CD4-positive, alpha-beta T cell treated with Interleukin-21 for 1 hour (primary cell): ENCODE measurements at regions not wholly inside any gene's neighbourhood (a gene's known extent, or its start where the extent isn't known, plus 50 kb on each side); places are given as distances from the start of the nearest gene placed in this dataset.
"Not testable (repeated sequence)": the region's sequence is repeated elsewhere in the genome, so short reads cannot be mapped to it uniquely, and the experiment has no call there.

Experiments used
- DNase-seq: peaks from one replicate; pipeline ENCODE4 v3.0.0-alpha.2; 2020

DNA sequence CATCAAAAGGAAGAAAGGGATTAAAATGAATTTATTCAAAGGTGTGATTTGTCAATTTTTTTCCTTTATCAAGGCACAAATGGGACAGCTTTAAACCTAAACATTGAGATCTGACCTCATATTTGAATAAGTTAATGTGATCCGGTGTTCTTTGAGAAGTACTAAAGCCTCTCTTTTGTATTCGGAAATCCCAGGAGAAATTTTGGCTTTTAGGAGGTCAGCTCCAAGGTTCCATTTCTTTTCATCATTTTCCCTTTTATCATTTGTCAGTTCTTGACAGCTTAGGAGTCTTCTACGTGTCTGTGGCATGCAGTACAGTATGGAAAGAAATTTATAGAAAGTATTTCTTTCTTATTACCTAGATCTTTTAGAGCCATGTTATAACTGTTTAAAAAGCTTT is 873.4 kb upstream of the CDH8 start:
- DNase-seq, result no peak

DNA sequence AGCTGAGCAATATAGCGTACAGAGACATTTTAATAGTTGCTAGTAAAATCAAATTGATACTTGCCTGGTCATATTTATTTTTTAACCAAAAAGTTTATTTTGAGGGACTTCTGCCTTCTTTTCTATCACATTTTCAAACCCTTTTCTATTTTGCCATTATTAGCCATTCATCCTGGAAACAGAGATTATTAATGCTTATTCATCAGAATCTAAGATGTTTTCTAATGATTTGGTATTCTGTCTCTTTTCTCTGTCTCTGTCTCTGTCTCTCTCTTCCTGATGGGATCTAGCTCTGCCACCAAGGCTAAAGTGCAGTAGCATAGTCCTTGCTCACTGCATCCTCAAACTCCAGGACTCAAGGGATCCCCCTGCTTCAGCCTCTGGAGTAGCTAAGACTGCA is 871.3 kb upstream of the CDH8 start:
- no peak for DNase-seq

DNA sequence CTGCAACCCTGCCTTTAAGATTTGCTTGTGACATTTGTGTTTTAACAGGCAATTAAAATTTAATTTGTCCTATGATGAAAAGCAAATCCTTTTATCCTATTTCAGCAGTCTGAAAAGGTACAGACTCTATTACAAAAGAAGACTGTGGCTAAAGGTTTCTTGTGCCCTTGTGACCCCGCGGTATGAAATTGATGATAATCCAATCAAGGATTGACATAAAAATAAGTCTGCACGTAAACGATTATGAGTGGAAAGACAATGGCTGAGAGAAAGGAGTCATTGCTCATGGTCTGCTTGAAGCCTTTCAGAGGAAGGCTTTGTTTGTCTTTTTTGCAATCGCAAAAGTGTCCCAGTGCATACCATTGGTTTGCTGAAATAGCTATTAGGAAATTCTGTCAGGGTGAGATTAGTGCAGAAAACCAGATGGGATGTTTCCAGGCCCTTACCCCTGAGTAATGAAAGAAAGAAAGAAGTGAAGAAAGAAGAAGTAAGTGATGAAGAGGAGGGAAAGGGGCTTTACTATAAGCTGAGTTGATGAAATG is 867.8 kb upstream of the CDH8 start:
- no peak for DNase-seq

DNA sequence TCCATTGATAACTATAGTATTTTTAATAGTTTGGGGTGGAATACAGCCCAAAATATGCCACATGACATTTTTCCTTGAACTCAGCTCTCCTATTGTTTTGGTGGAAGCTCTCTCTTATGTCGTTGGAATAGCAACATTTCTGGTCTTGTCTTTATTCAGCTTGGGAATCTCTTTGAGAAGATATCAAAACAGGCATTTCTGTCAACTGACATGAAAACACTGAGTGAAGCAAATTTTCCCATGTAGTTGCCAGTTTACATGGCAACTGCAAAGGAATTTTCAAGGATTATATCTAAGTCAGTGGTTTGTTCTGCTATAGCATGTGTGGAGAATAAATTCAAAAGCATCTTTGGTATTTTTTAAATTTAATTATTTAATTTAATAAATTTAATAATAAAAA is 863.5 kb upstream of the CDH8 start:
- no peak for DNase-seq

DNA sequence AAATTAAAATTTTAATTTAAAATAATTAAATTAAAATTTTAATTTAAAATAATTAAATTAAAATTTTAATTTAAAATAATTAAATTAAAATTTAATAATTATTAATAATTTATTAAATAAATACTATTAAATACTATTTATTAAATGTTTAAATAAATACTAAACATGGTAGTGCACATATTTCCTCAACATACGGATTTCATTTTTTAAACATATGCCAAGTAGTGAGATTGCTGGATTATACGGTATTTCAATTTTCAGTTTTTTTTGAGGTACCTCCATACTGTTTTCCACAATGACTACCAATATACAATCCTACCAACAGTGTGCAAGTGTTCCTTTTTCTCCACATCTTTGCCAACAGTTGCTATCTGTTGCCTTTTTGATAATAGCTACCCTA is 852.9 kb upstream of the CDH8 start:
- DNase-seq, result no peak

DNA sequence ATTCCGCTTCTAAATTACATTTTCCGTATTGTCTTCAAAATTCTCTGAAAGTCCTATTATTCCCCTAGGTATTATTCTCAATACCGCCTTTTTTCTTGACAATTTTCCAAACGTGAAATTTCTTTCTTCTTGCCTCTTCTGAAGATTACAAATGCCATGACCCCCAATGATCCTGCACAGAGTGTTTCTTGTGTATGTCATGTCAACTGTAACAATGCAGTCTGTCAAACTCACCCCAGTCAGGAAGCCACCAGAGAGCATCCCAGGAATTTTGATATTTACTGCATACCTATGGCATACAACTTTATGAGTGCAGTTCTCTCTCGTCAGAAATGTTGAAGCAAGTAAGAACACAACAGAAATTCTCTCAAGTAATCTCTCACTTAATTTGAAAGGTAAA is 847.3 kb upstream of the CDH8 start:
- no peak for DNase-seq

DNA sequence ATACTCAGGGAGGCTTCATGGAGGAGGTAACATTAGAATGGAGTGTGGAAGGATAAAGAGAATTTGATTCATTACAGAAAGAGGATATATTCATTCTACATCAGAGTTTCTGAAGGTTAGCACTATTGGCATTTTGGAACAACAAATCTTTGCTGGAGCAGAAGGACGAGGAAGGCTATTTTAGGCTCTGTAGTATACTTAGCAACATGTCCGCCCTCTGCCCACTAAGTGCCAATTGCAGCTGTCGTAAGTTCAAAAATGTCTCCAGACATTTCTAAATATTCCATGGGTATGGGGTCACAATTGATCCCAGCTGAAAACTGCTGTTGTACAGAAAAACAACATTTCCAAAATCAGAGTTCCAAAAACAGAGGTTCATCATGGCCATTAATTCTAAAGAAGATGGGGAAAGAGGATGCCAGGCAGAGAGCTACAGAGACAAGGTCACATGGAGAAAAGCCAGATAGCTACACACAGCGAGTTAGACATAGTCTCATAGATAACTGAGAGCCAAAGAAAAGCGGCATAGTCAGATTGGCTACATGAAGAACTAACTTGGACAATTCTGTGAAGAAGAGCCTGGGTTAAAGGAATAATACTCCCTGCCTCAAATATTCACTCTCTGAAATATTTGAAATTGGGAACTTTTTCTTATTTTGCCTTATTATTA is 846.4 kb upstream of the CDH8 start:
- DNase-seq, result no peak

DNA sequence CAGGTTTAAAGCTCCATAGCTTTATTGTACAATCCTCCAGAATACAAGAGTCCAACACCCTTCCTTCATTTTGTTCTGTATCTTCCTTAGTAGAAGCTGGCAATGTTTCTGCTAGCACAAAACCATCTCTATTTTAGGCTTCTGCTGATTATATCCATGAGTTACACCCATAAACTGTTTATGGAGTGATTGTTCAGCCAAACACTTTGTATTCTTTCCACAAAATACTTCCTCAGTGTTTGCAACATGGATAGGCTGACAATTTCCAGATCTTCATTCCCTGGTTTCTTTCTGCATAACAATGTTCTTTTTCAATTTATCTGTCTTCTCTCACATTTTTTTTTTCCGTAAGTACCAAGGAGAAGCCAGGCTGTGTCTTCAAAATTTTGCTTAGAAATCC is 839.9 kb upstream of the CDH8 start:
- no peak for DNase-seq

DNA sequence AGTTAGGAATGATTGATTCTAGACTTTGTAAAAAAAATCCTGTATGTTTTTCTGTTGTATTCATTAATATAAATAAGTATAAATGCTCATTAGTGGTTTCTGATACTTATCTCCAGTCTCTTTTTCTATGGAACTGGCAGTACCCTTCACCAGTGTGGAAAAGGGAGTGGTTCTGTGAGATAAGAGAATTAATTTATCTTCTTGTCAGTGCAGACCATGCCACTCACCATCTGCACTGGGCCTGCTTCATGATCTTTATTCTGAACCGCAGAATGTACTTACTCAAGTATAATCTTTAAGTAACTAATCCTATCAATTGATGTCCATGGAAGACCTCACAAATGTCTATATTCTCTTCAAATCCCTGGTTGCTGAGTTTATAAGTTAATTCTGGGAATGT is 836.1 kb upstream of the CDH8 start:
- DNase-seq, result no peak

DNA sequence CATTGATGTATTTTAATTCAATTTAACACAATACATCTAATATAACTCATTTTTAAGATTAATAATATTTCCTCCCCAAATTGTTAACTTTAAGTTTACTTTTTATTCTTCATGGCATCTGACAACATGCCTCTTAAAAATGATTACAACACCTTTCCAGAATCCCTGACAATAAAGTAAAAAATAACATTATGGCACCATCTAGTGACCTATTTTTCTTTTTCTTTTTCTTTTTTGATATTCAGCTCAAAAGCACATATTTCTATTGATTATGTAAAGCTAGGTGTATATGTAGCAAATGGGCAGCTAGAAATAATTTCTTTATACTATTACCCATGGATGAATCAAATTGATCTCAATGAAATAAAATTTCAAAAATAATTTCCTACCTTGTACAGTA is 834.3 kb upstream of the CDH8 start:
- no peak for DNase-seq

DNA sequence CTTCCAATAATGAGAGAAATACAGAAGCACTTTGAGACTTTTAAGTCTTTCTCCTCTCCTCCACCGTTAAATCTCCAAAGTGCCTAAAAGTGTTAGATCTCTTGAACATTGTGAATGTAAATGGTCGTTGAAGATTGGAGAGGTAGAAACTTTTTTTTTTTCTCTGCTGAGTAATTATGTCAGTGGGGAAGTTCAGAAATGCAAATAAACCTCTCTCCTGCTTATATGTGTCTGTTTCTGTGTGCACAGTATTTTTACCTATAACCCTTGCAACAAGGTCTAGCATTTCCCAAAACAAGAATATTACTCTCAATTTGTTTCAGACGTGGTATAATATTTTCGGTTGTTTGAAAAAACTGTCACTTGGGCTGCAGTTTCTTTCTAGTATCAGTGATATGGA is 833.6 kb upstream of the CDH8 start:
- DNase-seq, result no peak

DNA sequence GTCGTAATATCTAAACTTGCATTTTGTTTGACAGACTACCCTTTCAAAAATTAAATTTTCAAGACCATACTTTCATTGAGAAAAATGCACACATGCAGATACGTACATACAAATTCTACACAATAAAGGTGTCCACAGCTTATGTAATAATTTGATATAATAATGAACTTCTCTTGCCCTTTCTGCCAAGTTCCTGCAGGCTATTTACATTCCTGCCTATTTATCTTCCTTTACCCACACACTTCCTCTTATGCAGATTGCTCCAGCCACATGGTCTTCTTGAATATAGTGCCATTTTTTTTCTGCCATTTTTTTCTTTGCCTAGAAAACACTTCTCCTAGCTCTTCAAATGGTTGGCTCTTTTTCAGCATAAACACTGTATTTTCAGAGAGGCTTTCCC is 826.9 kb upstream of the CDH8 start:
- DNase-seq, result no peak

DNA sequence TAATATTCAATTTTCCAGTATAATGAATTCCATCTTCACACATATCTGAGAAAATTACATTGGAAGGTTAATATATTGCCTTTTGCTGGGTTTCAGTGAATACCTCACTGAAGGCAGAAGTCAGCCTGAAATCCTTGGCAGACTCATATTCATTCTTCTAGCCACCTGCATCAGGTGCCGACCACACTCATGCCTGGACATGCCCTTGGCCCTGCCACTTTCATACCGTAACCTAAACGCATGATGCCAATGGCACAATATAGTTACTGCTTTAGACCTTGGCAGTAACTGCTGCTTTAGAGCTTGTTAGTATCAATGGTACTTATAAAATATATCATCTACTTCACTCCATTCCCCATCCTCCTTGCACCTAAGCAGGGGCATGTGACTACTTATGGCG is 817.6 kb upstream of the CDH8 start:
- no peak for DNase-seq

DNA sequence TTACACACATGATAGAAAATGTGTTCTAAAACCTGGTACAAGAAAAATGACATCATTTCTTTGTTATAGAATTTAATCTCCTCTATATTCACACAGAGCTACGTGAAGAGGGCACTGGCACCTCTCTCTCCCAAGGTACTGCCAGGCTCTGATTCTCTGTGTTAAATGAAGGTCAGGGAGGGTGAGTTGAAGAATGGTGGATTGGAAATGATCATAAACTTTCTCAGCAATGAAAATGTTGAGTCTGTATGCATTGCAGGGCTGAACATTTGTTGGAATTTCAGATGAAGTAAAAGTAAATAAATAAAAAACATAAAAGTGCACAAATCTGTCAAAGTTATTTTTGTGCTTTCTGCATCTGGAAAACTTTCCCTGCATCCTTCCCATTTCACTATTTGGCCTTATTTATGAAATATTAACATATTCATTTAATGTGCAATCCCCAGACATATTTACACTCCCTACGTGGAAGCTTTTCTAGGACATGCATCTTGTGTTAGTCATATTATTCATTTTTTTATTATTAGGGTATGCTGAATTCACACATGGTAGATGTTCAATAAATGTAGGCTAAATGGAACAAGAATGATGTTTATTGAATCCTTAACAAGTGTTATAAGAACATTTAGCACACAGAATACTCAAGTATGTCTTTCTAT is 810.3 kb upstream of the CDH8 start:
- no peak for DNase-seq

DNA sequence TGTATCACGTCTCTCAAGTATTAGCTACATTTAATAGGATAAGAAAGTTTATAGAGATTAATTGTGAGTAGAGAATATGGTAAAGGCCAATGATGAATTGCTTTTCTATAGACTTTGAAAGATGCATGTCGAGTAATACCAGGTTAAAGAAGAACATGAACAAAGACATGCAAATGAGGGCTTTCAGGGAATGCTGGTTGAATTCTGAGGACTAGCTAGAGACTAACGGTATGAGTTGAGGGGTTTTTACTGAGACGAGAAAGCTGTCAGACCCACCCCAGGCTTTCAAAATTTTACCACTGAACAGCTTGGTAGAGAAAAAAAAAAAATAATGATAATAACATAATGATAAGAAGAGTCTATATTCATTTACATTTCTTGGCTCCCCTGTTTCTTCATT is 796.0 kb upstream of the CDH8 start:
- DNase-seq, result no peak

DNA sequence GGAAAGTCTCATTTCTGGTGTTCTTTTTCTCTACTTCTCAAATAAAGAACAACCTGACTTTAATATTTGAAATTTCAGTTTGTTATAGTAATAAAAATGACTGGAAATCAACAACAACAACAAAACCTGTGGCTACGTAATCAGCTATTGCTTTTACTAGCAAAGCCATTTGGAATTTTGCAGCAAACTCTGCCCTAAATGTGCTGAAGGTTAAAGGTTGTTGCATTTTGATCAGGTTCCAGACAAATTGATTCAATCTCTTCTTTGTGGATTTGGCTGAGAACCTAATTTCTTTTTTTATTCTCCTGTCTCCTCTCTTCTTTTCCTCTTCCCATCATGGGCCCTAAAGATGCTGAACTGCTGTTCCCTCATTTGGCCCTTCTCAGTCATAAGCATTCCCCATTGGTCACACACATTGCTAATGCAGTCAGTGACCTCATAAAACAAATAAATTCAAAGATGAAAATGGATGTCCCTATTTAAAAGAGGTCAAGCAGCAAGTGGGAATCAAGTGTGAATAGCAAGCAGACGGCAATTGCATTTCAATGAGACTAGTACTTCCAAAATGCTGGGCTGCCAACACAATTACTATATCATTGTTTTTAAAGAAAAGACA is 795.1 kb upstream of the CDH8 start:
- DNase-seq, result no peak

DNA sequence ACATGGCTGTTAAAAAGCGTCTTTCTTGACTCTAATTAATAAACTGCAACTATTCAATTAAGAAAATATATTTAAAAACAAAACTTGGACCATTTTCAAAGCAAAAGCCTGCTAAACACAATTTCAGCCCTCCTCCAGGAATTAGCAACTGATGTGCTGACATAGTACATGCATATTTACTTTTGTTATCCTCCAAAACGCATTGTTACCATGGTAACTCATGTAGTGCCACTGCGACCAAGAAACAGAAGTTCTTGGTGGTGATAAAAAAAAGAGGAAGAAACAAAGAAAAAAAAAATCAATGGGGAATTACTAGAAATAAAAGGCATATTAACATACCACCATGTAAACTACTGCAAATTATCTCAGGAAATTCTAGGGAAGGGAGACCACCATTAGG is 793.4 kb upstream of the CDH8 start:
- DNase-seq, result no peak

DNA sequence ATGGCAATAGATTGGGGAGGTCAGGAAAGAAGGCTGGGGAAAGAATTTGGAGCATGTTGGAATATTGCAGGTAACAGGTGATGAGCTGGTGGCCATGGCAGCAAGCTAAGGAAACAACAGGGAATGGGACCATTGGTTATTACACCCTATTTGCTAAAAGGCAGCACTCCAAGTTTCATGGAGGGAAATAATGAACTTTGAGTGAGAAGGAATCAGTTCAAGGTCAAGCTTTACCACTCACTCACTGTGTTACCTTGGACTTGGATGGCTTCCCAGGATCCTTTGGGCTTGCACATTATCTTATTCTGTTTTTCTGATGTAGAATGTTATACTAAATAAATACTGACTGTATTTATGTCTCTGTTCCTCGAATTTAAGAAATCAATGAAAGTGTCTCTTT is 792.8 kb upstream of the CDH8 start:
- DNase-seq, result no peak

DNA sequence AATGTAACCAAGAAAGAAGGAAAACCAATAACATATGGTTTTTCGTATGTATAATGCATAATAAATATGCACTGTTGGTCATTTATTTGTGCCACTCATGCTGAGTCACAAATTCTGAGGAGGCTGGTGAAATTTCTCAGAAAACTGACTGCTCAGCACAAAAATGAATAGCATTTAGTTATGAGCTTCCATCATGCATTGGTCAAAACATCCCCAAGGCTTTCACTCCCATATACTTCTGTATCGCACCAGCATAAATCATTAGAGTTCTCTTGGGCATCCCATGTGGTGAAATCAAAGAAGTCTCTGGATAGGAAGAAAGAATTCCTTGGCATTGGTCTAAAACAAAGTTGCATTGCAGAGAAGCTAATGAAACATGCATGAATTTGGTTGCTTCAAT is 785.6 kb upstream of the CDH8 start:
- no peak for DNase-seq

DNA sequence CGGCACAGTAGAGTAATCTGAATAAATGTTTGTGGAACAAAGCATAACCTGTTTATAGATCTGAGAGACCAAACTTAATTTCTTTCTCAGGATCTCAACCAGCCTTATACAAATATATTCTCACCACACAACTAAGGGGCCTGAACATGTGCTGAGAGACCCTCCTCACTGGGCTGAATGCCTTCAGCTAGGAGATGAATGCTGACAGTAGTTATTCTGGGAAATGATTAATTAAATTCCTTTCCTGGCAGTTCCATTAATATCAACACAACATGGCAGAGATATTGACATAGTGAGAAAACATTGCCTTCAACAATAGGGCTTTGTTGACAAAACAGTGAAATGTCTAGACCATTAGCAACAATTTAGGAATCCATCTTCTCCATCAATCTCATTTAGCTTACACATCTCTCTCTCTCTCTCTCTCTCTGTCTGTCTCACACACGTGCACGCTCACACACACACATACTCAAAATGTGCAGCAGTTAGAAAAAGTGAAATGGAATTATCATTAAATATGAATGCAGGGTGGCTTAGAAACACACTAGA is 780.8 kb upstream of the CDH8 start:
- DNase-seq, result no peak

DNA sequence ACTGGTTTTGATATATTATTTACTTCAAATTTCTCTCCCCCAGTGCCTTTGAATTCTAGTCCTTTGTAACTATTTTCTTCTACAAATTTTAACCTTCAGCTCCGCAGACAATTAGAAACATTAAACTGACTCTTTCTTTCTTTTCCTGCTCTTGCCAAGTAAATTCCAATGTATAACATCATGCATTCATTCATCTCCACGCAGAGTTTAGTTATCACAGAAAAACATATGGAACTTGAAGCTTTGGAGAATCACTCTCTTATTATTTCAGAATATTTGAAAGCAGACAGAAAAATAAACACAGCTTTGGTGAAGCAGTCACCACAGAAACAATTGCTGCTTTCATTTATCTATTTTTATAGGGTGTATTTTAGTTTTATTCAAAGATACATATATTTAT is 778.7 kb upstream of the CDH8 start:
- DNase-seq, result no peak

DNA sequence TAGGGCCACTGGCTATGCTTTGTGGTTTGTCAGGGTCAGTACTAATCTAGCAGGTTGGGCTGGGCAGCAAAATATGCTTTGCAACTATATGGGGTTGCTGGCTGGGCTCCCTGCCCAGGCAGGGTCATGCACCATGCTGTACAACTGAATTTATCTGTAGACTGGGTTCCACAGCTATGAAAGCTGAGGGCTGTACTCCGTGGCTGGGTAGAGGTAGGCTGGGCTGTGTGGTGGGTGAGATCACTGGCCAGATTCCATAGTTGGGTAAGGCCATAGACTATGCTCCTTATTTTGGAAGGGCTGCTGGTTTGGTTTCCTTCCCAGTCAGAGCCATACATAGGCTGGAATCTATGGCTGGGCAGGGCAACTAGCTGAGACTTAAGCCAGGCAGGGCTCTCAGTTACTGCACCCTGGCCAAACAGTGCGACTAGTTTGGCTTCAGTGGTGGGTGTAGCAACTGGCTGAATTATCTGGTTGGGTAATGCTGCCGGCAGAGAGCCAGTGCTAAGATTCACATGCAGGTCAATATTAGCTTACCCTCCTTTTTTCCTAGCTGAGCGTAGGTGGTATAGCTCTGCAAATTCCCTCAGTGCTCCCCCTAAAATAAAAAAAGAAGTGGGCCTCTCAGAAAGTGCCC is 769.1 kb upstream of the CDH8 start:
- no peak for DNase-seq

DNA sequence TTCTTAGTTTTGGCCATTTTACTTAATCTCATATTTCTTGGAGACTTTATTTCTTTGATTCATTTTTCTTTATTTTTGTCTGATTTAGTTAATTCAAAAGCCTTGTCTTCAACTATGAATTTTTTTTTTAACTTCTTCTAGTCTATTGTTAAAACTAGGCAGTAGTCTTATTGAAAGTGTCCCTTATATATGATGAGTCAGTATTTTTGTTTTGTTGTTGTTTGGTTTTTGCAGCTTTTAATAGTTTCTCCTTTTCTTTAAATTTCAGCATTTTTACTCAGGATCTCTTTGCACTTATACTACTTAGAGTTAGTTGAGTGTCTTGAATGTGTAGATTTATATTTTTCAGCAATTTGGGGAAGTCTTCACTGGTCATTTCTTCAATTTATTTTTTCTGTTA is 758.5 kb upstream of the CDH8 start:
- no peak for DNase-seq

DNA sequence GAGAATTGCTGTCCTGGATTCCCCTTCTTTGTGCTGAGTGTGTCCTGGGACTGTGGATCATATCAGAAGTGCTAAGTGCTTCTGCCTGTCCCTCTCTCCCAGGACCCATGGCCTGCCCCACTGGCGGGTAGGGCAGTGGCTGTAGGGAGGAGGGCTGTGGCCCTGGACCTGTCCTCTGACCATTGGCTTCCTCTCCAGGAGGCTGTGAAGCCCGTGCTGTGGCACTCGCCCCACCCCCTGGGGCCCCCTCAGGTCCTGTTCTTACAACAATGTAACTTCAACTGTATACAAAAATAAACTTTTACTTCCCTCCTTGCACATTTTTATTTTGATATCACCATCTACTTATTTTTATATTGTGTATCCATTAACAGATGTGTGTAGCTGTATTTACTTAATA is 743.8 kb upstream of the CDH8 start:
- not testable (repeated sequence) for DNase-seq
